Ishikawa (cell line): ENCODE measurements at regions not wholly inside any gene's neighbourhood (a gene's known extent, or its start where the extent isn't known, plus 50 kb on each side); places are given as distances from the start of the nearest gene placed in this dataset.

ENCODE experiments used
- CEBPB ChIP-seq: IDR thresholded peaks from 2 replicates; pipeline ENCODE4 v1.6.1; 2012
- CREB1 ChIP-seq: IDR thresholded peaks from 2 replicates; pipeline ENCODE4 v1.6.1; 2012; ENCODE audit warnings: low read depth
- EGR1 ChIP-seq: IDR thresholded peaks from 2 replicates; pipeline ENCODE4 v1.6.1; 2012
- EP300 ChIP-seq: IDR thresholded peaks from 2 replicates; pipeline ENCODE4 v1.6.1; 2012; ENCODE audit warnings: borderline replicate concordance
- FOXM1 ChIP-seq: IDR thresholded peaks from 2 replicates; pipeline ENCODE4 v1.6.1; 2012; ENCODE audit warnings: low read depth, borderline replicate concordance
- NFIC ChIP-seq: IDR thresholded peaks from 2 replicates; pipeline ENCODE4 v1.6.1; 2012
- RAD21 ChIP-seq: IDR thresholded peaks from 2 replicates; pipeline ENCODE4 v1.6.1; 2012; ENCODE audit warnings: low read depth
- TAF1 ChIP-seq: IDR thresholded peaks from 2 replicates; pipeline ENCODE4 v1.6.1; 2012; ENCODE audit warnings: low read depth, mild to moderate bottlenecking
- TCF12 ChIP-seq: IDR thresholded peaks from 2 replicates; pipeline ENCODE4 v1.6.1; 2012; ENCODE audit warnings: low read depth
- TEAD4 ChIP-seq: IDR thresholded peaks from 2 replicates; pipeline ENCODE4 v1.6.1; 2012
- YY1 ChIP-seq: IDR thresholded peaks from 2 replicates; pipeline ENCODE4 v1.6.1; 2012; ENCODE audit warnings: low read depth
- ZBTB7A ChIP-seq: IDR thresholded peaks from 2 replicates; pipeline ENCODE4 v1.6.1; 2012; ENCODE audit warnings: low read depth
- TF ChIP-seq, protein P1 (sequence below): IDR thresholded peaks from 2 replicates; pipeline ENCODE4 v1.6.1; 2012
- TF ChIP-seq, protein P2 (sequence below): IDR thresholded peaks from 2 replicates; pipeline ENCODE4 v1.6.1; 2012
- TF ChIP-seq, protein P3 (sequence below): IDR thresholded peaks from 2 replicates; pipeline ENCODE4 v1.6.1; 2012; ENCODE audit warnings: low read depth, mild to moderate bottlenecking

DNA sequence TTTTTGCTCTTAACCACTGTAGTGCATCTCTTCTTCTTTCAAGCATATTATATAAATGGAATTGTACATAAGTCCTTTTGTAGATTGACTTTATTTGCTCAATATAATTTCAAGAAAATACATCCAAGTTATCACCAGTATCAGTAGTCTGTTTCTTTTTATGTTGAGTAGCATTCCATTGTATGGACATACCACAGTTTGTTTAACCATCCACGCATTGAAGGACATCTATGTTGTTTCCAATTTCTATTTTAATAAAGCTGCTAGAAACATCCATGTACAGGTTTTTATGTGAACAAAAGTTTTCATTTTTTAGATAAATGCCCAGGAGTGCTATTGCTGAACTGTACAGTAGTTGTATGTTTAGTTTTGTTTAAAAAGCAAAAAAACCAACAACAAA is 387.5 kb upstream of the SOX11 start:
- TF ChIP-seq, protein P1, sequence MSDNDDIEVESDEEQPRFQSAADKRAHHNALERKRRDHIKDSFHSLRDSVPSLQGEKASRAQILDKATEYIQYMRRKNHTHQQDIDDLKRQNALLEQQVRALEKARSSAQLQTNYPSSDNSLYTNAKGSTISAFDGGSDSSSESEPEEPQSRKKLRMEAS = no peak
- TF ChIP-seq ZBTB7A (no peak), CEBPB (no peak), CREB1 (no peak)

DNA sequence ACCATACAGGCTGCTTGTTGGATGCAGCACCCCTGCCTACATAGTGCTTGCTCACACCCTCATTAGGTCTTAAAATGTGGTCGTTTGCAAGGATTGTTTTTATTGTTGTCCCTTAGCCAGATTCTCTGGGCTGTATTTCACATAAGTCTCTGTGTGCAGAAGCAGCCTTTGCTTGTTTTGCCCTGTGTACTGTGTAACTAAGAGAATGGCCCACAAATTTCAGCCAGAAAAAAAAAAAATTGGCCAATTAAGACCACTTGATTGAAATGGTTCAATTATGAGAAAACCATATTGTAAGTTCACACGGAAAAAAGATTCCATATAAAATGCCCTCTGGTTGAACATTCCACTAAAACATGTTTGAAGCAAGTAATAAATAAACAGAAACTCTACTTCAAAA is 377.1 kb upstream of the SOX11 start:
- no peak for TF ChIP-seq EP300
- no peak for TF ChIP-seq TAF1

DNA sequence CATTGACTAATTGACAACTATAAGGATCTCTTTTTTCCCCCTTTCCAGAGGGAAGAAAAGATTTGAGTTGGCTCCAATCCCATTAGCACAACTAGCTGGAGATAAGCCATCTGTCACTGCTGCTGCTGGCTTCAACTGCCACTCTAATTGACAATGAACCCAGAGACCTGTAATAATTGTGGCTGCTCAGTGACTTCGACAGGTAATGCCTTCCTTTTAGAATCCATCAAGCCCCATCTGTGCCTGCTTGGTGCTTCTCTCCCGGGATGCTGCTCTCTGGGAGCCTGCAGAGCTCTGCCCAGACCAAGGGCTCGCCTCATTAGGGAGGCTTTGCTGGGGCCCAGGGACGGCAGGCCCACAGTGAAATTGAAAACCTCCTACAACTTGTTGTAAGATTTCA is 376.7 kb upstream of the SOX11 start:
- no peak for TF ChIP-seq YY1

DNA sequence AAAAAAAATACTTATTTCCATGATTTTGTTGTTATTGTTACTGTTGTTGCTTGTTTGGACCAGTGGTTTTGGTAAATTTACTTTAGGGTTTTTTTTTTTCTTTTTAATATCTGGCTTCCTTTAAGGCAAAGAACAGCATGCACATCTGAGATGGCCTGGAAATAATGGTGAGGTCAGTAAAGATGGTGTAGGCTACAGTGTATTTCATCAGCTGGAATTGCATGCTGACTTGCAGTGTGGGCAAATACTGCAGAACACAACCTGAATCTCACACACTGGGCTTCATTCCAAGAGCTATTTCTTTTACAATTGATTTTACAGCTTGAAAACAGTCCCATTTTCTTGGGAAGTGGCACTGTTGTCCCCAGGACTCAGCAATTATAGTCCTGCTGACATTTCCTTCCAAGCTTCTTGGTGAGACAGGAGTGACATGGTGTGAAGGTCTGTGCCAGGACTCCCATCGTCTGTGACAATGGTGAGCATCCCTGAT is 376.1 kb upstream of the SOX11 start:
- TF ChIP-seq FOXM1 (no peak), NFIC (no peak), TEAD4 (no peak), CREB1 (no peak), YY1 (no peak), EP300 (no peak)
- TF ChIP-seq, protein P1 = no peak

DNA sequence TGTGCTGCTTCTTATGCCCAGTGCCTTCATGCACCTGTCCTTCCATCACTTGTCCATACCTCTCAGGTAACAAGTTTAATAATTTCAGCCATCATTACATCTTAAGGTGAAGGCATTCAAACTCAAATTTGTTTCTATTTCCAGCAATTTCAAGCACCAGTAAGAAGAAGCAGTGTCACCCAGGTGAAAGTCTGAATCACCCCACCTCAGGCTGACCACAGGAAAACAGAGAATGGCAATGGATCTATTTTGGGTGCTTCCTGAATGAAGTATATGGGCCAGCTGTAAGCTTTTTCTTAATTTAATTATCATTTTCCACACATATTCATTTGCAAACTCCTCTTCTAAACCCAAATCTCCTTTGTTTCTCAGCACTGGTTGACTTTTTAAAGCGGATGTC is 372.7 kb upstream of the SOX11 start:
- TF ChIP-seq NFIC (no peak), TCF12 (no peak), EP300 (no peak), TAF1 (no peak), YY1 (no peak), RAD21 (no peak)
- TF ChIP-seq, protein P2, sequence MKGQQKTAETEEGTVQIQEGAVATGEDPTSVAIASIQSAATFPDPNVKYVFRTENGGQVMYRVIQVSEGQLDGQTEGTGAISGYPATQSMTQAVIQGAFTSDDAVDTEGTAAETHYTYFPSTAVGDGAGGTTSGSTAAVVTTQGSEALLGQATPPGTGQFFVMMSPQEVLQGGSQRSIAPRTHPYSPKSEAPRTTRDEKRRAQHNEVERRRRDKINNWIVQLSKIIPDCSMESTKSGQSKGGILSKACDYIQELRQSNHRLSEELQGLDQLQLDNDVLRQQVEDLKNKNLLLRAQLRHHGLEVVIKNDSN = no peak
- TF ChIP-seq, protein P1 = no peak

DNA sequence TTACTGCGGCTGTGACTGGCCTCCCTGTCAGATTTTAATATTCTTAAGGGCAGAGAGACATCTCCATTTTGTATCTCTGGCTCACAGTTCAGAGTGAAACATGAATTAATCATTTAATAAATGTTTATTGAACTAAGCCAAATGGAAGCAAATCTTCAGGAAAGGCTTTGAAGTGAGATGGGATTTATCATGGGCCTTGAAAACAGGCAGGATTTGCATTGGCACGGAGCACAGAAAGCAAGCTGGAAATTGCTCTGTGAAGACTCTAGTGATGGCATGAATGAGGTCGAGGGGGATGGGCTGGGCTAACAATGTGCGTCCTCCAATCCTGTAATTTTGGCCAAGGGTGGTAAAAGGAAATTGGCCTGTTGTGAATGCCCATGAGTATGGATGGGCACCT is 369.8 kb upstream of the SOX11 start:
- no peak for TF ChIP-seq FOXM1
- TF ChIP-seq, protein P3, sequence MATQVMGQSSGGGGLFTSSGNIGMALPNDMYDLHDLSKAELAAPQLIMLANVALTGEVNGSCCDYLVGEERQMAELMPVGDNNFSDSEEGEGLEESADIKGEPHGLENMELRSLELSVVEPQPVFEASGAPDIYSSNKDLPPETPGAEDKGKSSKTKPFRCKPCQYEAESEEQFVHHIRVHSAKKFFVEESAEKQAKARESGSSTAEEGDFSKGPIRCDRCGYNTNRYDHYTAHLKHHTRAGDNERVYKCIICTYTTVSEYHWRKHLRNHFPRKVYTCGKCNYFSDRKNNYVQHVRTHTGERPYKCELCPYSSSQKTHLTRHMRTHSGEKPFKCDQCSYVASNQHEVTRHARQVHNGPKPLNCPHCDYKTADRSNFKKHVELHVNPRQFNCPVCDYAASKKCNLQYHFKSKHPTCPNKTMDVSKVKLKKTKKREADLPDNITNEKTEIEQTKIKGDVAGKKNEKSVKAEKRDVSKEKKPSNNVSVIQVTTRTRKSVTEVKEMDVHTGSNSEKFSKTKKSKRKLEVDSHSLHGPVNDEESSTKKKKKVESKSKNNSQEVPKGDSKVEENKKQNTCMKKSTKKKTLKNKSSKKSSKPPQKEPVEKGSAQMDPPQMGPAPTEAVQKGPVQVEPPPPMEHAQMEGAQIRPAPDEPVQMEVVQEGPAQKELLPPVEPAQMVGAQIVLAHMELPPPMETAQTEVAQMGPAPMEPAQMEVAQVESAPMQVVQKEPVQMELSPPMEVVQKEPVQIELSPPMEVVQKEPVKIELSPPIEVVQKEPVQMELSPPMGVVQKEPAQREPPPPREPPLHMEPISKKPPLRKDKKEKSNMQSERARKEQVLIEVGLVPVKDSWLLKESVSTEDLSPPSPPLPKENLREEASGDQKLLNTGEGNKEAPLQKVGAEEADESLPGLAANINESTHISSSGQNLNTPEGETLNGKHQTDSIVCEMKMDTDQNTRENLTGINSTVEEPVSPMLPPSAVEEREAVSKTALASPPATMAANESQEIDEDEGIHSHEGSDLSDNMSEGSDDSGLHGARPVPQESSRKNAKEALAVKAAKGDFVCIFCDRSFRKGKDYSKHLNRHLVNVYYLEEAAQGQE = no peak
- TF ChIP-seq EP300 = no peak
- TF ChIP-seq NFIC = no peak
- TF ChIP-seq, protein P2 = no peak
- no peak for TF ChIP-seq CEBPB
- TF ChIP-seq ZBTB7A = no peak
- TF ChIP-seq YY1 = no peak
- TF ChIP-seq EGR1 = no peak
- no peak for TF ChIP-seq CREB1
- no peak for TF ChIP-seq TCF12
- TF ChIP-seq RAD21 = no peak
- no peak for TF ChIP-seq TAF1
- TF ChIP-seq TEAD4 = no peak
- TF ChIP-seq, protein P1 = no peak

DNA sequence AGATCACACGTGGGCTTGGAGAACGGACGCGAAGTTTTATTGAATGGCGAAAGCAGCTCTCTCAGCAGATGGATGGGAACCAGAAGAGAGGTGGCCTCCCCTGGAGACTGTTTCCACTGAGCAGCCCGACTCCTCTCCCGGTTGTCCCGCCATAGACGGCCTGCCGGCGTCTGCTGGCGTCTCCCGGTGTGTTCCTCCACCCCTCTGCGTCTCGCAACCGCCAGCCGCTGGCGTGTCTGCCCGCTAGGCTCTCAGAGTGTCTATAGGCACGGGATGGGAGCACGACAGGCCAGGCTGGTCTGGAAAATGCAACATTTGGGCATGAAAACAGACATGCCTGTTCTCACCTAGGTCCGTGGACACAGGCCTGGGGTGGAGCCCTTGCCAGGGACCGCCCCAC is 366.7 kb upstream of the SOX11 start:
- no peak for TF ChIP-seq NFIC
- TF ChIP-seq, protein P2 = no peak
- TF ChIP-seq CEBPB = no peak
- TF ChIP-seq TCF12 = no peak
- TF ChIP-seq, protein P1 = no peak
- TF ChIP-seq YY1 = no peak
- no peak for TF ChIP-seq TEAD4
- no peak for TF ChIP-seq CREB1

DNA sequence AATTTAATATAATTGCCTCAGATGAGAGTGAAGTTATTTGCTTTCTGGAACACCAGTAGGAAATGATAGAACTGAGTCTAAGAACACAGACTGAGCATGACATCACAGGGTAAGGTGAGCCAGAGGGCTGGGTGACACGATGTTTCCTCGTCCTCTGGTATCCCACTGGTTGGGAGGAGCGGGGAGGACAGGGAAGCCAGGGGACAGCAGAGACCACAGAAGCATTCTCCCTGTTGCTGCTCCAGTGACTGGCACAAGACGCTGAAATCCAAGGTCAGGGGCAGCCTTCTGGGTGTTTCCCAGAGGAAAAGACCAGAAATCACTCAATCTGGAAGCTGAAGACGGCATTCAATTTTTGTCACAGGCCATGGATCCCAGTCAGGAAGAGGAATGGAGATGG is 363.4 kb upstream of the SOX11 start:
- no peak for TF ChIP-seq TCF12
- no peak for TF ChIP-seq ZBTB7A
- TF ChIP-seq FOXM1 = no peak
- TF ChIP-seq CREB1 = no peak
- TF ChIP-seq YY1 = no peak
